GM12878 (cell line): ENCODE measurements at regions not wholly inside any gene's neighbourhood (a gene's known extent, or its start where the extent isn't known, plus 50 kb on each side); places are given as distances from the start of the nearest gene placed in this dataset.

Source experiments
- DPF2 ChIP-seq: fragments of 450-650 bp; IDR thresholded peaks from 2 replicates; pipeline ENCODE4 v1.6.1; 2017; ENCODE audit warnings: mild to moderate bottlenecking
- SUZ12 ChIP-seq: fragments of 200-600 bp; sonication (generic); IDR thresholded peaks from one replicate; pipeline ENCODE4 v1.6.1; 2018; ENCODE audit warnings: antibody characterized with exemption, mild to moderate bottlenecking; ENCODE audit not compliant: unreplicated experiment
- TBL1XR1 ChIP-seq: IDR thresholded peaks from 2 replicates; pipeline ENCODE4 v1.6.1; 2012; ENCODE audit warnings: low read depth, low read length, improper control_type of control experiment
- ZNF274 ChIP-seq: IDR thresholded peaks from one replicate; pipeline ENCODE4 v1.8.0; 2011; ENCODE audit not compliant: insufficient read length, insufficient read depth
- ZSCAN29 ChIP-seq: fragments of 450-650 bp; IDR thresholded peaks from 2 replicates; pipeline ENCODE4 v1.6.1; 2017; ENCODE audit warnings: mild to moderate bottlenecking, moderate library complexity

GRCh38 chr6:170074907-170075306, 216.0 kb downstream of the DLL1 start:
- TF ChIP-seq SUZ12, result no peak
- no peak for TF ChIP-seq TBL1XR1
- TF ChIP-seq DPF2, result no peak
- no peak for TF ChIP-seq ZNF274
- no peak for TF ChIP-seq ZSCAN29
